ENCODE measurements at regions not wholly inside any gene's neighbourhood (a gene's known extent, or its start where the extent isn't known, plus 50 kb on each side); places are given as distances from the start of the nearest gene placed in this dataset.
"Not testable (repeated sequence)": the region's sequence is repeated elsewhere in the genome, so short reads cannot be mapped to it uniquely, and the experiment has no call there.

GRCh38 chr4:9076486-9076885, 93.7 kb upstream of the FAM90A26 start:
- ATAC-seq; H4K20me1 ChIP-seq (replicated peaks; ENCODE audit: insufficient read depth); H3K27ac Mint-ChIP-seq; H3K27me3 Mint-ChIP-seq (ENCODE audit: insufficient read depth, low read depth, poor library complexity); H2AFZ ChIP-seq; H3K4me3 Mint-ChIP-seq; H3K9me2 ChIP-seq (ENCODE audit: insufficient read depth); H3K27me3 ChIP-seq (ENCODE audit: insufficient read depth); DNase-seq (ENCODE audit: low spot score); H3K79me2 ChIP-seq (replicated peaks; ENCODE audit: insufficient read depth); H3K4me2 ChIP-seq; H3F3A ChIP-seq (replicated peaks; ENCODE audit: low read depth); H3K4me1 ChIP-seq (ENCODE audit: insufficient read depth); H3K27ac ChIP-seq (ENCODE audit: low read depth); H3K36me3 ChIP-seq (ENCODE audit: insufficient read depth); H3K4me3 ChIP-seq: not testable (repeated sequence)
- H3K4me1 Mint-ChIP-seq = peaks cover 21% of the 10 kb centered on the region
- peaks cover 27% of the 10 kb centered on the region for H3K36me3 Mint-ChIP-seq (ENCODE audit: low read depth)
- H3K9me3 Mint-ChIP-seq = peaks cover 23% of the 10 kb centered on the region

- H3K4me2 ChIP-seq; H3K36me3 ChIP-seq (ENCODE audit: insufficient read depth); ATAC-seq; H3K4me1 ChIP-seq (ENCODE audit: insufficient read depth); H3K27me3 Mint-ChIP-seq (ENCODE audit: insufficient read depth, low read depth, poor library complexity); H3K9me3 Mint-ChIP-seq; H2AFZ ChIP-seq; H3K9me2 ChIP-seq (ENCODE audit: insufficient read depth); H3K4me3 ChIP-seq; H3K27me3 ChIP-seq (ENCODE audit: insufficient read depth); H3K36me3 Mint-ChIP-seq (ENCODE audit: low read depth); H3K27ac ChIP-seq (ENCODE audit: low read depth); H4K20me1 ChIP-seq (replicated peaks; ENCODE audit: insufficient read depth); H3K79me2 ChIP-seq (replicated peaks; ENCODE audit: insufficient read depth); DNase-seq (ENCODE audit: low spot score); H3F3A ChIP-seq (replicated peaks; ENCODE audit: low read depth); H3K4me3 Mint-ChIP-seq: not testable (repeated sequence)
- peaks cover 40% of the 10 kb centered on the region for H3K4me1 Mint-ChIP-seq
- H3K27ac Mint-ChIP-seq = 0 out of 2 replicates have a peak overlapping the region, but pooled peaks have one; percentile 14
Observed at GRCh38 chr4:9073371-9073770, 96.8 kb upstream of the FAM90A26 start.

GRCh38 chr4:9072521-9073220, 97.5 kb upstream of the FAM90A26 start:
- DNase-seq (ENCODE audit: low spot score); H3K4me3 Mint-ChIP-seq; ATAC-seq; H3K79me2 ChIP-seq (replicated peaks; ENCODE audit: insufficient read depth); H3K27me3 ChIP-seq (ENCODE audit: insufficient read depth); H3K9me3 Mint-ChIP-seq; H3K4me1 ChIP-seq (ENCODE audit: insufficient read depth); H3K9me2 ChIP-seq (ENCODE audit: insufficient read depth); H3K4me3 ChIP-seq; H3K27ac ChIP-seq (ENCODE audit: low read depth); H4K20me1 ChIP-seq (replicated peaks; ENCODE audit: insufficient read depth); H3K36me3 Mint-ChIP-seq (ENCODE audit: low read depth); H3F3A ChIP-seq (replicated peaks; ENCODE audit: low read depth); H2AFZ ChIP-seq; H3K36me3 ChIP-seq (ENCODE audit: insufficient read depth); H3K4me2 ChIP-seq; H3K27me3 Mint-ChIP-seq (ENCODE audit: insufficient read depth, low read depth, poor library complexity): not testable (repeated sequence)
- Mint-ChIP-seq H3K4me1 (peaks cover 40% of the 10 kb centered on the region), H3K27ac (peak overlapping the region; percentile 14; the same call in 1 of the 2 replicates)

- H3K27me3 ChIP-seq (ENCODE audit: insufficient read depth); H2AFZ ChIP-seq; H3K4me3 Mint-ChIP-seq; H4K20me1 ChIP-seq (replicated peaks; ENCODE audit: insufficient read depth); H3K27ac Mint-ChIP-seq; H3K4me2 ChIP-seq; H3F3A ChIP-seq (replicated peaks; ENCODE audit: low read depth); H3K9me2 ChIP-seq (ENCODE audit: insufficient read depth); H3K79me2 ChIP-seq (replicated peaks; ENCODE audit: insufficient read depth); H3K27me3 Mint-ChIP-seq (ENCODE audit: insufficient read depth, low read depth, poor library complexity); H3K36me3 ChIP-seq (ENCODE audit: insufficient read depth); DNase-seq (ENCODE audit: low spot score); H3K4me1 ChIP-seq (ENCODE audit: insufficient read depth); H3K27ac ChIP-seq (ENCODE audit: low read depth); ATAC-seq; H3K4me3 ChIP-seq: not testable (repeated sequence)
- Mint-ChIP-seq H3K4me1 (peaks cover 26% of the 10 kb centered on the region), H3K36me3 (ENCODE audit: low read depth) (peaks cover 21% of the 10 kb centered on the region), H3K9me3 (peaks cover 19% of the 10 kb centered on the region)
Observed at GRCh38 chr4:9067923-9068322, 102.3 kb upstream of the FAM90A26 start.

- H3K27me3 ChIP-seq (ENCODE audit: insufficient read depth); H2AFZ ChIP-seq; H3K36me3 ChIP-seq (ENCODE audit: insufficient read depth); H3K27ac Mint-ChIP-seq; H3K27ac ChIP-seq (ENCODE audit: low read depth); H3K4me2 ChIP-seq; H3K27me3 Mint-ChIP-seq (ENCODE audit: insufficient read depth, low read depth, poor library complexity); ATAC-seq; H3K4me1 Mint-ChIP-seq; H3K4me3 Mint-ChIP-seq; H3K79me2 ChIP-seq (replicated peaks; ENCODE audit: insufficient read depth); H4K20me1 ChIP-seq (replicated peaks; ENCODE audit: insufficient read depth); H3K4me3 ChIP-seq; H3K4me1 ChIP-seq (ENCODE audit: insufficient read depth); H3K9me2 ChIP-seq (ENCODE audit: insufficient read depth); H3F3A ChIP-seq (replicated peaks; ENCODE audit: low read depth): not testable (repeated sequence)
- peaks cover 27% of the 10 kb centered on the region for H3K36me3 Mint-ChIP-seq (ENCODE audit: low read depth)
- DNase-seq (ENCODE audit: low spot score) = peak; percentile 20
- peaks cover 24% of the 10 kb centered on the region for H3K9me3 Mint-ChIP-seq
Observed at GRCh38 chr4:9063612-9064011, 106.6 kb upstream of the FAM90A26 start.

- H4K20me1 ChIP-seq (replicated peaks; ENCODE audit: insufficient read depth); H3K27me3 Mint-ChIP-seq (ENCODE audit: insufficient read depth, low read depth, poor library complexity); H3K9me3 Mint-ChIP-seq; H3K9me2 ChIP-seq (ENCODE audit: insufficient read depth); H3K27ac Mint-ChIP-seq; H3F3A ChIP-seq (replicated peaks; ENCODE audit: low read depth); ATAC-seq; H3K79me2 ChIP-seq (replicated peaks; ENCODE audit: insufficient read depth); H3K4me3 ChIP-seq; H3K36me3 Mint-ChIP-seq (ENCODE audit: low read depth); H3K36me3 ChIP-seq (ENCODE audit: insufficient read depth); H3K4me3 Mint-ChIP-seq; DNase-seq (ENCODE audit: low spot score); H3K27me3 ChIP-seq (ENCODE audit: insufficient read depth); H3K4me1 Mint-ChIP-seq; H3K27ac ChIP-seq (ENCODE audit: low read depth); H3K4me1 ChIP-seq (ENCODE audit: insufficient read depth); H2AFZ ChIP-seq; H3K4me2 ChIP-seq: not testable (repeated sequence)
Observed at GRCh38 chr4:9024866-9025265, 145.3 kb upstream of the FAM90A26 start.

GRCh38 chr4:9009792-9010191, 138.2 kb upstream of the HMX1 start:
- not testable (repeated sequence) for H3K36me3 ChIP-seq (ENCODE audit: insufficient read depth); H3K27me3 ChIP-seq (ENCODE audit: insufficient read depth); DNase-seq (ENCODE audit: low spot score); H3K4me3 Mint-ChIP-seq; H3K79me2 ChIP-seq (replicated peaks; ENCODE audit: insufficient read depth); H3K4me3 ChIP-seq; H3K27ac ChIP-seq (ENCODE audit: low read depth); H3K36me3 Mint-ChIP-seq (ENCODE audit: low read depth); H3K9me3 Mint-ChIP-seq; H2AFZ ChIP-seq; ATAC-seq; H3K4me1 Mint-ChIP-seq; H3F3A ChIP-seq (replicated peaks; ENCODE audit: low read depth); H3K27me3 Mint-ChIP-seq (ENCODE audit: insufficient read depth, low read depth, poor library complexity); H3K4me1 ChIP-seq (ENCODE audit: insufficient read depth); H3K27ac Mint-ChIP-seq; H3K4me2 ChIP-seq; H4K20me1 ChIP-seq (replicated peaks; ENCODE audit: insufficient read depth); H3K9me2 ChIP-seq (ENCODE audit: insufficient read depth)
